CD4-positive, alpha-beta T cell treated with Interleukin-10 for 1 hour (primary cell): ENCODE measurements at regions not wholly inside any gene's neighbourhood (a gene's known extent, or its start where the extent isn't known, plus 50 kb on each side); places are given as distances from the start of the nearest gene placed in this dataset.

ENCODE experiments used
- DNase-seq: peaks from one replicate; pipeline ENCODE4 v3.0.0-alpha.2; 2020

- DNase-seq = no peak
Measured at GRCh38 chr9:99445371-99445891, 223.3 kb downstream of the SEC61B start.

GRCh38 chr9:99445920-99446319 is 223.8 kb downstream of the SEC61B start:
- DNase-seq = no peak

- no peak for DNase-seq
Measured at GRCh38 chr9:99447951-99448350, 225.9 kb downstream of the SEC61B start.

- DNase-seq = no peak
Measured at GRCh38 chr9:99449726-99450125, 227.6 kb downstream of the SEC61B start.

- no peak for DNase-seq
Measured at GRCh38 chr9:99451112-99451606, 229.1 kb downstream of the SEC61B start.

GRCh38 chr9:99457406-99457805 is 235.3 kb downstream of the SEC61B start:
- DNase-seq = no peak

- no peak for DNase-seq
Measured at GRCh38 chr9:99457981-99458380, 235.9 kb downstream of the SEC61B start.

GRCh38 chr9:99459919-99460318 is 237.8 kb downstream of the SEC61B start:
- DNase-seq = no peak

GRCh38 chr9:99463131-99463530 is 241.0 kb downstream of the SEC61B start:
- DNase-seq = no peak

GRCh38 chr9:99464568-99464967 is 242.5 kb downstream of the SEC61B start:
- no peak for DNase-seq

GRCh38 chr9:99465231-99465907 is 243.3 kb downstream of the SEC61B start:
- no peak for DNase-seq

- DNase-seq = no peak
Measured at GRCh38 chr9:99466104-99466503, 244.0 kb downstream of the SEC61B start.

- no peak for DNase-seq
Measured at GRCh38 chr9:99466781-99467180, 244.7 kb downstream of the SEC61B start.

- no peak for DNase-seq
Measured at GRCh38 chr9:99471033-99471432, 249.0 kb downstream of the SEC61B start.

GRCh38 chr9:99472240-99472915 is 250.3 kb downstream of the SEC61B start:
- DNase-seq = no peak

GRCh38 chr9:99472916-99473245 is 250.8 kb downstream of the SEC61B start:
- DNase-seq = no peak

- DNase-seq = no peak
Measured at GRCh38 chr9:99474186-99474585, 252.1 kb downstream of the SEC61B start.

- no peak for DNase-seq
Measured at GRCh38 chr9:99475401-99476065, 253.5 kb downstream of the SEC61B start.

GRCh38 chr9:99478469-99479027 is 256.5 kb downstream of the SEC61B start:
- no peak for DNase-seq

- no peak for DNase-seq
Measured at GRCh38 chr9:99479929-99480328, 257.8 kb downstream of the SEC61B start.

GRCh38 chr9:99485459-99485858 is 263.4 kb downstream of the SEC61B start:
- DNase-seq = no peak

- no peak for DNase-seq
Measured at GRCh38 chr9:99486684-99487083, 264.6 kb downstream of the SEC61B start.
